DOHH2 (cell line): ENCODE measurements at regions not wholly inside any gene's neighbourhood (a gene's known extent, or its start where the extent isn't known, plus 50 kb on each side); places are given as distances from the start of the nearest gene placed in this dataset.

Experiments used
- H3F3A ChIP-seq: fragments of 200-600 bp; sonication (generic), shearing (Covaris generic); 2 replicates; pipeline ENCODE4 v1.6.0; 2016; ENCODE audit warnings: antibody characterized with exemption, mild to moderate bottlenecking; ENCODE audit not compliant: control insufficient read depth, insufficient read depth
- H3K27ac ChIP-seq: fragments of 200-600 bp; sonication (generic); 2 replicates; pipeline ENCODE4 v1.5.1; 2014; ENCODE audit warnings: low read depth, mild to moderate bottlenecking, low read length, moderate library complexity
- H3K27me3 ChIP-seq: fragments of 200-600 bp; sonication (generic); 2 replicates; pipeline ENCODE4 v1.6.1; 2014; ENCODE audit warnings: mild to moderate bottlenecking, low read length, mixed read lengths; ENCODE audit not compliant: control insufficient read depth
- H3K36me3 ChIP-seq: fragments of 200-600 bp; sonication (generic); 2 replicates; pipeline ENCODE4 v1.6.1; 2014; ENCODE audit warnings: mild to moderate bottlenecking, low read length, moderate library complexity, mixed read lengths; ENCODE audit not compliant: control insufficient read depth
- H3K4me1 ChIP-seq: fragments of 200-600 bp; sonication (generic); 2 replicates; pipeline ENCODE4 v1.6.1; 2014; ENCODE audit warnings: mild to moderate bottlenecking, low read length, mixed read lengths; ENCODE audit not compliant: control insufficient read depth
- H3K4me2 ChIP-seq: fragments of 200-600 bp; sonication (generic); 2 replicates; pipeline ENCODE4 v1.6.0; 2014; ENCODE audit warnings: mild to moderate bottlenecking, low read length, moderate library complexity
- H3K4me3 ChIP-seq: fragments of 200-600 bp; sonication (generic); 2 replicates; pipeline ENCODE4 v1.5.1; 2014; ENCODE audit warnings: mild to moderate bottlenecking, low read length, mixed read lengths
- H3K79me2 ChIP-seq: fragments of 200-600 bp; sonication (generic); 2 replicates; pipeline ENCODE4 v1.6.1; 2014; ENCODE audit warnings: mild to moderate bottlenecking, low read length, mixed read lengths; ENCODE audit not compliant: control insufficient read depth
- H3K9me2 ChIP-seq: fragments of 200-600 bp; sonication (generic); replicated peaks from 2 replicates; pipeline ENCODE4 v1.6.1; 2014; ENCODE audit warnings: mild to moderate bottlenecking, low read length, mixed read lengths; ENCODE audit not compliant: control insufficient read depth
- H3K9me3 ChIP-seq: fragments of 200-600 bp; sonication (generic); 2 replicates; pipeline ENCODE4 v1.6.1; 2014; ENCODE audit warnings: antibody characterized with exemption, low read length, mixed read lengths; ENCODE audit not compliant: control insufficient read depth, insufficient read depth
- H4K20me1 ChIP-seq: fragments of 200-600 bp; sonication (generic); 2 replicates; pipeline ENCODE4 v1.6.0; 2014; ENCODE audit warnings: low read depth, mild to moderate bottlenecking, antibody characterized with exemption, low read length, moderate library complexity; ENCODE audit not compliant: control insufficient read depth, insufficient read depth
- EZH2phosphoT487 ChIP-seq: fragments of 200-600 bp; sonication (generic); IDR thresholded peaks from 2 replicates; pipeline ENCODE4 v1.6.1; 2017; ENCODE audit warnings: borderline replicate concordance, mild to moderate bottlenecking, antibody characterized with exemption, low read length, moderate library complexity, mixed read lengths
- TF ChIP-seq, protein P1 (sequence below): fragments of 200-600 bp; sonication (generic); IDR thresholded peaks from one replicate; pipeline ENCODE4 v1.5.1; 2014; ENCODE audit warnings: antibody characterized with exemption, mild to moderate bottlenecking, low read depth, low read length; ENCODE audit not compliant: poor library complexity, severe bottlenecking

- TF ChIP-seq, protein P1, sequence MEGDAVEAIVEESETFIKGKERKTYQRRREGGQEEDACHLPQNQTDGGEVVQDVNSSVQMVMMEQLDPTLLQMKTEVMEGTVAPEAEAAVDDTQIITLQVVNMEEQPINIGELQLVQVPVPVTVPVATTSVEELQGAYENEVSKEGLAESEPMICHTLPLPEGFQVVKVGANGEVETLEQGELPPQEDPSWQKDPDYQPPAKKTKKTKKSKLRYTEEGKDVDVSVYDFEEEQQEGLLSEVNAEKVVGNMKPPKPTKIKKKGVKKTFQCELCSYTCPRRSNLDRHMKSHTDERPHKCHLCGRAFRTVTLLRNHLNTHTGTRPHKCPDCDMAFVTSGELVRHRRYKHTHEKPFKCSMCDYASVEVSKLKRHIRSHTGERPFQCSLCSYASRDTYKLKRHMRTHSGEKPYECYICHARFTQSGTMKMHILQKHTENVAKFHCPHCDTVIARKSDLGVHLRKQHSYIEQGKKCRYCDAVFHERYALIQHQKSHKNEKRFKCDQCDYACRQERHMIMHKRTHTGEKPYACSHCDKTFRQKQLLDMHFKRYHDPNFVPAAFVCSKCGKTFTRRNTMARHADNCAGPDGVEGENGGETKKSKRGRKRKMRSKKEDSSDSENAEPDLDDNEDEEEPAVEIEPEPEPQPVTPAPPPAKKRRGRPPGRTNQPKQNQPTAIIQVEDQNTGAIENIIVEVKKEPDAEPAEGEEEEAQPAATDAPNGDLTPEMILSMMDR, result no peak
- no peak for TF ChIP-seq EZH2phosphoT487
- Histone ChIP-seq H3K9me2 (no peaks in the 10 kb centered on the region), H3K4me2 (no peak overlapping the region), H3F3A (no peaks in the 10 kb centered on the region), H3K9me3 (no peaks in the 10 kb centered on the region; the same call in 1 of the 2 replicates), H3K27me3 (no peaks in the 10 kb centered on the region), H3K36me3 (no peaks in the 10 kb centered on the region), H4K20me1 (no peaks in the 10 kb centered on the region), H3K27ac (no peak overlapping the region), H3K79me2 (no peaks in the 10 kb centered on the region), H3K4me3 (no peak overlapping the region), H3K4me1 (no peaks in the 10 kb centered on the region)
Measured at GRCh38 chr1:105427543-105427942, 1628.9 kb upstream of the PRMT6 start.

DNA sequence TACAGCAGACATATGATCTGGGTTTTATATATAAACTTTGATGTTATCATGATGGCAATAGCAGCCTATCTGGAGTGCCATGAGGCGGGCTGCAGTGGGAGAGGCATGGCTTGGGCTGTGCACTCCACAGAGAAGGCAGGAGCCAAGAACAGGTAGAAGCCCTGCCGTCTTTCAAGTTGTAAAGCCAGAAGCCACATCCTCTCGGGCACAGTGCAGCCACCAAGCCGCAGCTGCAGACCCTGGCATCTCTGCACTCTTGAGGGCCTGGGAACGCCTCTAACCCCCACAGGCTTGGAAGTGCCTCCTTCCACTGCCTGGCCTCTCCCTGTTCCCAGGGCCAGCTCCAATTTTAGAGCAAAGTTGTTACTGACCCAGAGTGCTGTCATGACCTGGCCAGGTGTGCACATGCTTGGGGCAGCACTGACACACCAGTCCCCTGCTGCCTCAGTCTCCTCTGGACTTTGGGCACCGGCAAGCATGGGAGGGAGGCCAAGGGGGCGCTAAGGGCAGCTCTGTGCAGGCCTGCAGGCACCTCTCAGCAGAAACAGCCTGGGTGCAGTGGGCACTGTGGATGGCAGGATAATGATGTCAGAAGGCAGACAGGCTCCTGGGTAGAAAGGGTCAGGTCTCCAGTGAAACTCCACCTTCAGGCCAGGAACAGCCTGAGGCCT, 1619.8 kb upstream of the PRMT6 start:
- Histone ChIP-seq H3K27ac (no peak overlapping the region), H3K4me2 (no peak overlapping the region), H3K9me2 (no peaks in the 10 kb centered on the region), H3K36me3 (no peaks in the 10 kb centered on the region), H3K4me3 (no peak overlapping the region), H4K20me1 (no peaks in the 10 kb centered on the region), H3K4me1 (no peaks in the 10 kb centered on the region), H3K79me2 (no peaks in the 10 kb centered on the region), H3K27me3 (no peaks in the 10 kb centered on the region), H3F3A (no peaks in the 10 kb centered on the region), H3K9me3 (no peaks in the 10 kb centered on the region; the same call in 1 of the 2 replicates)
- TF ChIP-seq, protein P1, result no peak
- no peak for TF ChIP-seq EZH2phosphoT487

- TF ChIP-seq, protein P1, result no peak
- TF ChIP-seq EZH2phosphoT487, result no peak
- H3K36me3 ChIP-seq, result no peaks in the 10 kb centered on the region
- no peaks in the 10 kb centered on the region for H3K27me3 ChIP-seq
- H3K9me3 ChIP-seq, result no peaks in the 10 kb centered on the region; the same call in 1 of the 2 replicates
- no peaks in the 10 kb centered on the region for H3F3A ChIP-seq
- no peaks in the 10 kb centered on the region for H3K4me1 ChIP-seq
- no peaks in the 10 kb centered on the region for H3K9me2 ChIP-seq
- no peak overlapping the region for H3K4me3 ChIP-seq
- H3K27ac ChIP-seq, result no peak overlapping the region
- H3K79me2 ChIP-seq, result no peaks in the 10 kb centered on the region
- no peaks in the 10 kb centered on the region for H4K20me1 ChIP-seq
- H3K4me2 ChIP-seq, result no peak overlapping the region
Measured at GRCh38 chr1:105437847-105438246, 1618.6 kb upstream of the PRMT6 start.
